HG03558 (cell line): ENCODE measurements at regions not wholly inside any gene's neighbourhood (a gene's known extent, or its start where the extent isn't known, plus 50 kb on each side); places are given as distances from the start of the nearest gene placed in this dataset.
"Not testable (repeated sequence)": the region's sequence is repeated elsewhere in the genome, so short reads cannot be mapped to it uniquely, and the experiment has no call there.

Experiments
- ATAC-seq: cut with Tn5 transposase; IDR thresholded peaks from one replicate; pipeline ENCODE4 v1.9.1; 2021; ENCODE audit warnings: moderate number of reproducible peaks; ENCODE audit not compliant: unreplicated experiment; ENCODE audit errors: extremely low read depth

GRCh38 chr15:96124436-96124835 lies 206.1 kb upstream of the NR2F2 start:
- ATAC-seq, result no peak

GRCh38 chr15:96125721-96126415 lies 204.6 kb upstream of the NR2F2 start:
- no peak for ATAC-seq

DNA sequence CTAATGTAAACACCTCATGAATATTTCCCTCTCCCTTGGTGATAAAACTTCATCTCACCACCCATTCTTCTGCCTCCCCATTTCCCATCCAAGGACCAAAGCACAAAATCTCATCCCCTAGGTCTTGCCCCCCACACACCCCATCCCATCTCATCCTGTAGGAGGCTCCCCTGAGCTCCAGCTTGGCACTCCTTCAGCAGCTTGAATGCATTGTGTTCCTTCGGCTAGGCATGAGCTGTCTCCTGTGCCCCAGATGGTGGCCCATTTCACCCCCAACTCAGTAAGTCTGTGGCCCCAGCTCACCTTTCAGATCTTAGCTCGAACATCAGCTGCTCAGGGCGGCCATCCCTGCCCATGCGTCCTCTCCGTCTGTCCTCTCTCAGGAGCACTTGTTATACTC lies 203.6 kb upstream of the NR2F2 start:
- no peak for ATAC-seq

DNA sequence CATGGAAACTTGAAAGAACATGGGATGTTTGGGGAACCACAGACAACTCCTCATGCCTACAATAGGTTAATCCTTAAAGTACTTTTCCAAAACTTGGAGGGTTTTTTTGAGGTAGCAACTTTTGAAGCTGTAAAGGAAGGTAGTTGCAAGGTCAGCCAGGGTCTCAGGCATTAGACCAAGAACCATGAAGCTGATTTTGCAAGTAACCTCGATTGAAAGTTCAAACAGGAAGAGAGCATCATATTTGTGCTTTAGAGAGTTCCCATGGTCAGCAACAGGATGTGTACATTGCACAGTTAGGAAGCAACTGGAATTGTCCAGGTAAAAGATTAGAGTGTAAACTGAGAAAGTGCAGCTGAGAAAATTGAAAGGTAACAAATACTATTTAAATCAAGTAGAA lies 199.8 kb upstream of the NR2F2 start:
- no peak for ATAC-seq

- ATAC-seq, result no peak
Observed at GRCh38 chr15:96132126-96132525, 198.4 kb upstream of the NR2F2 start.

- no peak for ATAC-seq
Observed at GRCh38 chr15:96135166-96136093, 195.1 kb upstream of the NR2F2 start.

DNA sequence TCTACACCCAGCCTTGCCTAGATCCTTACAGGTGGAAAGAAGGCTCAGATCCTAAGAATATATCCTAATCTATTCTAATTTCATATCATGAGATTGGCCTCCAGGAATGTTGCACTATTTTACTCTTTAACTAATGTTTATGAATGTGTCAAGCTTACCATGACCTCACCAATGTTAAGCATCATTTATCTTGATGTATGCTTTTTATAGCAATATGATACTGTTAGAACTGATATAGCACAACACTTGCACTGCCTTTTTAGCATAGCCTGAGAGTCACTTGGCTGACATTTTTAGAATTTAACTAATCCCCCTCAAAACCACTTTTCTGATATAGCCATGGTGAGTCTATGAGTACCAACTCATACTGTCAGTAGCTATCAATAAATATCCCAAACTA lies 191.5 kb upstream of the NR2F2 start:
- ATAC-seq, result no peak

DNA sequence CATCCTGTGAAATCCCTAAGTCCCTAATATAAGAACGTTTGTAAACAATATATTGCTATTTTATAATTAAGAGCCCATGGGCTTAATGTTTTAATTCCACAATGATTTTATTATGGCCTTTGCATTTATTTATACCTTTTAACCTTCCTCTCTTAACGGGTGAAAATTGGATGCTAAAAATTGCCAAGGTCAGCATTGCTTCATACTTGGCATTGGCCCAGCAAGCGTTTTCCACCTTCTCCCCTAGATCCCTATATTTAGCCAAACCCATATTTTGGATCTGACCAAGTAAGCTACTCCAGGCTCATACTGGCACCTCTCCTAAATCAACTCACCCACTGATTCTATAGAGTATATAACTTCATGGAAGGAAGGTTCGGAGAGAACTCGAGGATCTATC lies 188.0 kb upstream of the NR2F2 start:
- ATAC-seq, result no peak

DNA sequence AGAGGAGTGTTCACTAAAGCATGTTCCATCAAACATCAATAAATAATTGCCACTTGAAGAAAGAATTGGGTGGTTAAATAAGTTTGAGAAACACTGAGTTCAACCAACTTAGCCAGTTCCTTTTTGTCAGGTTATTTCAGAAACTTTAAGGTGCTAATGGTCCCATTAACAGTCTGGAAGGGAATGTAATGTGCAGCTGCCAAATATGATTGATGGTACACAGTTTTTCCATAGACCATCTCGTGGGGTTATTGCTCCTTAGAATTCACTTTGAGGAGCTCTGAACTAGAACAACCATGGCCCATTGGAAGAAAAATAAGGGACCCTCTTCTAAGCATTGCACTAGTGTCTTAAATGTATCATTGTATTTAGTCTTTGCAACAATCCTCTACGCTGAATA lies 185.8 kb upstream of the NR2F2 start:
- no peak for ATAC-seq

DNA sequence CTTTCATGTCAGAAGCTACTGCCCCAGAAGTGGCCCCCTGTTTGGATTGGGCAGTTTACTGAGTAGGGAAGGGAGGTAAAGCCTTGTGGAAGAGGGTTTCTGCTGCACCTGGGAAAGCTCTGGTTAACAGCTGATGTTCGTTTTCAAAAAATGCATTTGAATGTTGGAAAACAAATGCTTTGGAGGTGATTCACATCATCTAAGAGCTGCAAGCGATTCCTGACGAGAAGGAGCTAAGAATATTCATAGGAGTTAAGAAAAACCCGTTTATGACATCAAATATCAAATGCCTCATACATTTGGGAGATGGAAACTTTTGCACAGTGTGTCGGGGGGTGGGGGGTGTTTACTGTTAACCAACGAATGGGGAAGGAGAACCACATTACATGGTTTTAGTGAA lies 183.8 kb upstream of the NR2F2 start:
- no peak for ATAC-seq

DNA sequence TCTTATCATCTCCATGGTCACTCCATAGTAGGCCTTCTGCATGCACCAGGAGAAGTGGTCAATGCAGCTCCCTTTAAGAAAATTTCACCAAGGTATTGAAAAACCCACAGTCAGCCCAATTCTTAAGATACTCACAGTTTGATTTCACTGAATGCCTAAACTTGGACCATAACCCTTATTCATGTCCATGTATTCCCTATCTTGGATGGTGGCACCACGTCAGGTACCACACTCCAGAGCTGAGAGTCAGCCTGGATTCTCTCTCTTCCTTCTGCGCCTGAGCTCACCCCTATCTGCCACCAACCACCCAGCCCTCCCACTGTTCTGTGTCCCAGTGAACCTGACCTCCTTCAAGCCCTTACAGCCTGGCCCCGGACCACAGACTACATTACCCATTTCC lies 183.2 kb upstream of the NR2F2 start:
- no peak for ATAC-seq

DNA sequence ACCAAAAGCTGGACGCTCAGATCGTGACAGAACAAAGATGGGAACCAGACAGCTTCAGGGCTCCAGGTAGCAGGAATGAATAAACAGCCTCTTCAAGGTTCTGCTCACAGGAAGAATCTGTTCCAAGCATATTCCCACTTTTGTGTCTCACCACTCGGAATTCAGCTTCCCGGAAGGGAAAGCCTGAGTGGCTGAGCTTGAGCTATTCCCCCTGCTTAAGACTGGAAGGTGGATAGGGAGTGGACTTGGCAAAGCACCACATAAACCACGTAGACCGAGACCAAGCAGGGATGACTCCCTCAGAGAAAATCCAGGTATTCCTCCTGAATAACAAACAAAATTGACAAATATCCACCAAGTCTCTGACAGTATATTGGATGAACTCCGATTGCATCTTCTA lies 180.2 kb upstream of the NR2F2 start:
- no peak for ATAC-seq

DNA sequence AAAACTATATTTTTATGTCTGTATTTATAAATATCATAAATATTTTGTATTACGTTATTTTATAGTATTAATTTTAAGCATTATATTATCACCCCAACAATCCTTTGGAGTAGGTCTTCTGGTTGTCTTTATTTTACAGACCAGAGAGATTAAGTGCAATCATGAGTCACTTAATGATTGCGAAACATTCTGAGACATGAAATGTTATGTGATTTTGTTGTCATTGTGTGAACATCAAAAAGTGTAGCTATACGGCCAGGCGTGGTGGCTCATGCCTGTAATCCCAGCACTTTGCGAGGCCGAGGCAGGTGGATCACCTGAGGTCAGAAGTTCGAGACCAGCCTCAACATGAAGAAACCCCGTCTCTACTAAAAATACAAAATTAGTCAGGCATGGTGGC lies 178.8 kb upstream of the NR2F2 start:
- not testable (repeated sequence) for ATAC-seq

DNA sequence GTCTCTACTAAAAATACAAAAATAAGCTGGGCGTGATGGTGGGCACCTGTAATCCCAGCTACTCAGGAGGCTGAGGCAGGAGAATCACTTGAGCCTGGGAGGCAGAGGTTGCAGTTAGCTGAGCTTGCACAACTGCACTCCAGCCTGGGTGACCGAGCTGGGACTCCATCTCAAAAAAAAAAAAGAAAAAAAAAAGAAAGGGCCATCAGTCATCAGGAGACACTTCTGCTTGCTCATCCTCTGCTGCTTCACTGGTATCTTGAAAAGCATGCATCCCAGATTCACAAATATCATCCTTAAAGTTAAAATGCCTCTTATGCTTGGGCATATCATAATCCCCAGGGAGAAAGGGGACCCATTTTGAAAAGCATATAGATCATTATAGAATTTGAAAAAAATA lies 176.6 kb upstream of the NR2F2 start:
- ATAC-seq, result no peak

DNA sequence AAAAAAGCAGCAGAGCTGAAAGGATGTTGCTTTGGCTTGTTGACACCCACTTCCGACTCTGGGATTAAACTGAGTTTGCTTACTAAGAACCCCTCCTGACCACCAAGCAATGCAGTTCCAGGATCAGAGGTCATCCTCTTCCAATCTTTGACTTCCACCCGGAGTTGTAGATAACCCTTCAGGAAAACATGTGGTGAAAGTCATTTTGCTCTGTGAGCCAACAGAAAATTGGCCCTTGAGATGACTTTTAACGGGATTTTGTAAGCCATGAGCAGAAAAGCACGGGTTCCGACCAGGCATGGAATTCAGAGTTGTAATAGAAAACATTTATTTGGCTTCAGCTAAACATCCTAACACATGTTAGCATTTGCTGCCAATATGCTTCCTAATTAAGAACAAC lies 171.6 kb upstream of the NR2F2 start:
- ATAC-seq, result no peak

DNA sequence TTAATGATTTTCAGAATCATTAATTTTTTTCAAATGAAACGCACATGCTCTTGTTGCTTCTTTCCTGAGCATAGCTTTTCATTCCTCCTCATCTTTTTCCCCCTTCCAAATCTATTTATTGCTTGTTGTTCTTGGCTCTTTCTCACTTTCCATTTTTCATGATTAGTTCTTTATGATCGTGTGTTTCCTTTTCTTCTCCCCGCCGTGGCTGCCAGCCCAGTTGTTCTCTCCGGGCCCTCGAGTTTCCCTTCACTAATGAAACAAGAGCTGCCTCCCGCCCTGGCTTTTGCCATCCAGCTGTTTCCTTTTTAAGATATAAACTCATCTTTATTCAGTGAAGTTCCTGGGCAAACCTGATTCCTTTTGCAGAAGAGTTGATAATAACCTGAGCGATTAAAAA lies 170.2 kb upstream of the NR2F2 start:
- ATAC-seq, result no peak

GRCh38 chr15:96160800-96161199 lies 169.7 kb upstream of the NR2F2 start:
- no peak for ATAC-seq

DNA sequence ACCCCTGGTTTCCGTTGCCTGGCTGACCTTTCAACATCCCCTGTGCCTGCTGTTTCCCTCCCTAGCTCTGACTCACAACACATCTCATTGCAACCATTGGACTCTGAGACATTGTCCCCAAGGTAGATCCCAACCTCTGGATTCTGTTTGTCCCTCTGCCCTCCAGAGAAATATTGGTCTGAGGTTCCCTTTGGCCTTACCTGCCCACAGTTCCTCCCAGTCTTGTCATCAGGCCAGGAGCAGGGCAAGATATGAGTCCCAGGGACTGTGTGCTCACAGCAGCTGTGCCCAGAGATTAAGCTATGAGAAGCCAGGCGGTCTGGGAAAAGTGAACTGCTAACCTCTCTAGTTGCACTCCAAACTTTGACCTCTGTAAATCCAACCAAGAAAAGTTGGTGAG lies 168.2 kb upstream of the NR2F2 start:
- no peak for ATAC-seq

- ATAC-seq, result no peak
Observed at GRCh38 chr15:96165081-96165480, 165.4 kb upstream of the NR2F2 start.

- ATAC-seq, result no peak
Observed at GRCh38 chr15:96165775-96166174, 164.7 kb upstream of the NR2F2 start.
